GM19372 (cell line): ENCODE measurements at regions not wholly inside any gene's neighbourhood (a gene's known extent, or its start where the extent isn't known, plus 50 kb on each side); places are given as distances from the start of the nearest gene placed in this dataset.
"Not testable (repeated sequence)": the region's sequence is repeated elsewhere in the genome, so short reads cannot be mapped to it uniquely, and the experiment has no call there.

ENCODE experiments used
- ATAC-seq: cut with Tn5 transposase; IDR thresholded peaks from one replicate; pipeline ENCODE4 v1.9.1; 2021; ENCODE audit warnings: mild to moderate bottlenecking, low read depth, moderate library complexity; ENCODE audit not compliant: unreplicated experiment

DNA sequence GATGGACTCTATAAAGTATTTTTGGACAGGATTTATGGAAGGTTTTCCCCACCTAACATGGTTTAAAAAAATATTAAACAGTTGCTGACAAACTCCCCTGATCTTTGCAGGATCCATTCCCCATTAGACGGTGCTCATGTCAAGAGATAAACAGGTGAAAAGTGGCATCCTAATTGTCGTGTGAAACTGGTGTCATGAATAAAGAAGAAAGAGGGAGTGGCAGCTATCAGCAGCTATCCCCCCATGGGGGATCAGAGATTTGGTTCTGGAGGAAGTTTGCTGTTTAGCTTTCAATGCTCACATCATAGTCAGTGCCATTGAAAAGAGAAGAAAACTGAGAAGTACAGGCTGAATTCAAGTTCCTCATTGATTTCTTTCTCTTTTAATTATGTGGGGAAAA is 329.3 kb upstream of the BRINP1 start:
- ATAC-seq: no peak

DNA sequence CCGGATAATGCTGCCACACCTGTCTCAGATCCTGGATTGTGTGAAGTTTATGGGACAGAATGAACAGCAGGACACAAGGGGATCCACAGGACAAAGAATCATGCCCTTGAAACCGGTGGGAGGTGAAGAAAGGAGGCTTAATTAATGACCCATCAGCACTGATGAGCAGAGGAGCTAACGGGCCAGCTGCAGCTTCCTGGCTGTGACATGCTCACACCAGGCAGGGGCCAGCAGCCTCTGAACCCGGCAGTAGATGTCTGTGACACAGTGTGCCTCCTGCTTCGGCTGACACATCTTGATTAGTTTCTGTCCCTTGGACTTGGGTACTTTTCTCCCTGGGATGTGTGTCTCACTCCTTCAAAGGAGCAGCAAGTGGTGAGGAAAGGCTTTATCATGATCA is 328.8 kb upstream of the BRINP1 start:
- ATAC-seq: no peak

DNA sequence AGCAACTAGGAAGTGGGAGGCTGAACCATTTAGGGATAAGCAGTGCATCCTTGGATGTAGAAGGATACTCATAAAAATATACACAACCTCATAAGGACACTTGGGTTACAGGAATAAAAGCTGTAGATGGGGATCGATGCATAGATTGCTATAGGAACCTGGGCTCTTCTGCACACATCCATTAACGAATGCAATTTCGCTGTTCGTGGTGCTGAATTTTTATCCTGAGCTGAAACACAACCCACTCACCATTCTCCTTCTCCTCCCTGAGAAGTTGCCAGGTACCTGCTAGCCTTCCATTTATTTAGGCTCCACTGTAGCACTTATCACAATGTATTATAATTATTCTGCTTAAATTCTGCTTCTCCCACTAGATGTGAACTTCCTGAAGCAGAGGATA is 320.6 kb upstream of the BRINP1 start:
- ATAC-seq: no peak

DNA sequence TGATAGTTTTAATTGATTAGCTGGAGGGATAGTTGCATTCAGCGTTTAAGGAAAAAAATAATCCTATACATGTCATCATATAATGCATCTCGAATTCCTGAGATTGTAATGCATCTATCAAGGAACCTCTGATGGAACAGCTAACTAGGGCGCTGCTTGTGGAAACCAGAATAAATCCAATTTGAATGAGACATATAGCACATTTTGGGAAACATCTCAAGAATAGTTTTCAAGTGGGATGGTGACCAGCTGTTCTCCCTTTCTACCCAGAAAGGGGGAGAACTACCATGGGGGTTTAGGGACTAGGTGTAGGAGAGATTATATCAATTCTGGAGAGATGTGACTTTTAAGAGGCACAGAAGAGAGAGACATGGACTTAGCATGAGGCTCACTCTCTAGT is 319.3 kb upstream of the BRINP1 start:
- no peak for ATAC-seq

DNA sequence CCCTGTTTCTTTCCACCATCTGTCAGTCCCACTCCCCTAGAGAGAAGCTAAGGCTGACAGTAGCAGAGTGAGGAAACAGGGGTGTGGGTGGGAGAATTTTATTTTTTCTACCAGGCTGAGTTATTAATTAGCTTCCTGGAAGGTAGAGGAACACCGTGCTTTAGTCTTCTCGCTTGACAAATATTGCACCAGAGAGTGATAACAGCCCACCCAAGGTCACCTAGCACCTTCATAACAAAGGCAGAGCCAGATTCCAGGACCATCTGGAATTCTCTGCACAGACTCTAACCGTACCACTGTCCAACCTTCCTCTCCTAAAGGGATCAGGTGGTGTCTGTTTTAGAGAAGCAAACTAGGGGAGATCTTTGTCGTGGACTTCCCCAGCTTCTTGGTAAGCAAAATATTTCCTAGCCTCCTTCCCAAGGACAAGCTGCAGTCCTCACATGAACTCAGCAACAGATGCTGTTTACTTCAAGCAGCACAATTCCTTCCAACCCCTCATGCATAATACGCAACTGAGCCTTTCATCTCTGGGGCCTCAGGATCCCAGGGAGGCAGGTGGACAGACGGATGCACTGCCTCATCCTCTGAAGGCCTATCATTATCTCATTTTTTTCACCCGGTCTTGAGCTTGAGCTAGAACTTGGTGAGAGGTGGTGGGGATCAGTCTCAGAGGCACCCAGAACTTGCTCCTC is 308.7 kb upstream of the BRINP1 start:
- ATAC-seq: no peak

DNA sequence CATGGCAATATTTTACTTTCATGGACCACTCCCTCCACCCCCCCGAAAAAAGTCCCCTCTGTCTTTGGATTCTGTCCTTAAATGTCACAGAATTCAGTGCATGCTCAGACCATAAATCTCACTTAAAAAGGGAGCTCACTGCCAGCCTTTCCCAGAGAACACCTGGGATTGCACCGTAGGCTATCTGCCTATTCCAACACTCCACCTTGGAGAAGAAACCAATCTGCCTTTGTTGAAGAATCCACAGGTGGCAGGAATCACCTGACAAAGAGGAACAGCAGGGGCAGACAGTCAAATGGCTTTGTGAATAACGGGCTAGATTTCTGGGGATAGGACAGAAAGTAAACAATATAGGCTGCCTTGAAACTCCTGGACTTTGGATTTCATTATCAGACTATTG is 306.7 kb upstream of the BRINP1 start:
- no peak for ATAC-seq

DNA sequence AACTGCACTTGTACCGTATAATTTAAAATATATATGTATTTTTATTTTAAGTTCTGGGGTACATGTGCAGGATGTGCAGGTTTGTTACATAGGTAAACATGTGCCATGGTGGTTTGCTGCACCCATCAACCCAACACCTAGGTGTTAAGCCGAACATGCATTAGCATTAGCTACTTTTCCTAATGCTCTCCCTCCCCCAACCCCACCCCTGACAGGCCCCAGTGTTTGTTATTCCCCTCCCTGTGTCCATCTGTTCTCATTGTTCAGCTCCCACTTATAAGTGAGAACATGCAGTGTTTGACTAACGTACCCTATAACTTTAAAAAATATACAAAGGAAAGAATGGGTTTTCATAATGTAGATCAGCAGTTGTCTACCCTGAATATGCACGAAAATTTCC is 303.5 kb upstream of the BRINP1 start:
- ATAC-seq: not testable (repeated sequence)

DNA sequence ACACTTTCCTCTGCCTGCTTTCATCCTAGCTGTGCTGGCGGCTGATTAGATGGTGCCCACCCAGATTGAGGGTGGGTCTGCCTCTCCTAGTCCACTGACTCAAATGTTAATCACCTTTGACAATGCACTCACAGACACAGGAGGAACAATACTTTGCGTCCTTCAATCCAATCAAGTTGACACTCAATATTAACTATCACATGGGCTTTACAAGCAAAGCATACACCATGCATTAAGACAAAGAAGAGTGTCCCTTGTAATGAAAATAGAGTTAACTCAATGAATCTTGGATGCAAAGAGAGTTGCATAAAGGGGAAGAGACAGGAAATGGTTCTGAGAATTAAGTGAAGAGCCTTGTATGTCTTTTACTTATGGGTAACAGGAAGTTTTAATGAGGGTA is 298.7 kb upstream of the BRINP1 start:
- no peak for ATAC-seq

DNA sequence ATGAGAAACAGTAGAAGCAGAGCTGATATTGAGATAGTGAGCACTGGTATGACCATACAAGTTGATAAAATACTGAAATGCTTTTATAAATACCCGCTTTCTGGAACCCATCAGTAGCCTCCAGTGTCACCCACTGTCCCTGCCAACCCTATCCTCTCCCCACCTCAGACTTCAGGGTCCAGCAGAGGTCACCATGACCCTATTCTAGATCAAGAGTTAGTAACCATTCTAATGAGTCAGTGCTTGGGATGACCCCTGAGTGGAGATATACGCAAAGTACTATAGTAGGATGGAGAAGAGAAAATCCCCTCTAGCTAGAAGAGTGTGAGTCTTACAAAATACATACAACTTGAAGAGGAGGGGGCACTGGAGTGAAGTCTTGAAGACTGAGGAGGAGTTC is 297.9 kb upstream of the BRINP1 start:
- no peak for ATAC-seq

DNA sequence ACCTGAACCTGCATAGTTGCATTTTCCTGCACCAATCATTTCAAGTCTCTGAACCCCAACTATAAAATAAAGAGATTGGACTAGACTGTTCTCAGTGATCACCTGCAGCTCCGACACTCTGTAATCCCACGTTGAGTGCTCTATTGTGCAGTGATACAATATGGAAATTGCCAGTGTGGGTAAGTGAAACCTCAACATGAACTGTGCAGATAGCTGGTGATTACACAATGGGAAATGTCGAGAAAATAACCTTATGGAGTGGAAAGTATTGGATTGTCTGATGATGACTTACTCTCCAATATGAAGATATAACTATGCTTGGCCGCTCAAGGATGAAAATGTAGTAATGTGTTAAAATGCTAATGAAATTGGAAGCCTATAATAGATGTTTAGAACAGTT is 293.1 kb upstream of the BRINP1 start:
- ATAC-seq: no peak

DNA sequence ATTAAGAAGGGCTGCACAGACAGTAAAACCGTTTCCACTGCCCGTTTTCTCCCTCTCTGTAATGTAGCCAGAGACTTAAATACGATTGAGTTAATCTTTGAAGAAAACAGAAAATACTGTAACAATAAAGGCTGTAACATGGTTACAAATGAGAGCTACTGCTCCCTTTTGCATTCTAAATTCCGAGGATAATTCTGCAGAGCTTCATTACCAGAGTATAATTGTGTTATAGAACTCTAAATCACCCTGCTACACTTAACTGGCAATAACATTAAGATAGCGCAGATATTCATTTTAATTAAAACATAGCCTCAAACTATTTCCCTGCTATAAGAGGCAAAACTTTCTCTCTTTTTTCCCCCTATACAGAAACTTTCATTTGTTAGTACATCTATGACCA is 283.7 kb upstream of the BRINP1 start:
- no peak for ATAC-seq

DNA sequence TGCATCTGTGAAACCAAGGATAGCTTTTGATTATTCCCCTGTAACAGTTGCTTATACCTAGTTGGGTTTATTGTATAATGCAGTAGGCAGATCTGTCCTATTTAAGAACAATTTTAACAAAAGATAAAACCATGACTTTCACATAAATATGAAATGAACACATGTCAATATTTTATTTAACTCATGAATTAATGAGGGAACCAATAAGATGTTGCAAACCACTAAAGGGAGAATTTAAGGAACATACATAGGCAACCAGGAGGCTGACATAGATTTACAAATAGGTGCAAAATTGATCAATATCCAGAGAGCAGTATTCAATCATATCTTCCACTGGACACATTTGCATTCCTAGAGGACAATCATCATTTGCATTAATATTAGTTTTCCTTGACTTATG is 280.0 kb upstream of the BRINP1 start:
- ATAC-seq: no peak

DNA sequence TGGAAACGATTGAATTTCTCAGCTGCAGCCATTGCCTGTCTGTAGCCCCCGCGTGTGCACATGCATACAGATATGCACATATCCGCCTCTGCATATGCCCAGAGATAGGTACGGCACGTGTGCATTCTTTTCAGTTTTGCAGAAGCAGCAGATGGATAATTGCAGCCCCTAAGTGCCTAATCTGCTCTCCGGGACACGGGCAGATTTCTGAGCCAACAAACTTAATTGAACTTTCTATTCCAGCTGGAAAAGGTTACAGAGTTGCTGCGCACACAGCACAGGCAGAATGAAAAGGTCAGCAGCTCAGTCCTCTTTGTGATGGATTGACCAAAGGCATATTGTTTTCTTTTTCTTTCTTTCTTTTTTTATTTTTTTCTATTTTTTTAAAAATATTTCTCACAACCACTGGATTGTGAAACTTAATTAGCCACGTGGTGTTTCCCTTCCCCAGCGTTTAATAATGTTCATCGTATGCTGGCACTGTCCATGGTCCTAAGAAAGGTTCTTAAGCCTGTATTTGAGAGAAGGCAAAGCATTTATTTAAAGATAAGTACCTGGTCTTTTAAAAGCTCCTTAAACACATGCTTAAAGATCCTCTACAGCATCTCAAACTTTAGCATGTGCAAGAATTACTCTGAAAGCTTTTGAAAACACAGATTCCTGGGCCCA is 270.2 kb upstream of the BRINP1 start:
- ATAC-seq: no peak

DNA sequence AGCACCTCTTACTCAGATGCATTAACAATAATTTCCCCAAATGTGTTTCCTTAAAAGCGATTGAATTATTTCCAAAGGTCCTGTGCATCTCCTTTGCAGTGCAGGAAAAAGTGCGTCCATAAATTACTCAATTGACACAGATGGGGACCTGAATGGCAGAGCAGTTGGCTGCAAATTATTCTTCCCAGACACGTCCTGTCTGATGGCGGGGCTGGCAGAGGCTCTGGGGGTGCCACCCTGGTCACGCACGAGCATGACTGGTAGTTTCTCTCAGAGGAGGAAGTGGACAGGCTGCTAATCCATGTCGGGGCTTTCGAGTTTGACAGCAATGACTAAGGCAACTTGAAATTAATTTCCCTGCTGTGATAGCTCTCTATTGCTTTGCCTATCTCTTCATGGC is 264.8 kb upstream of the BRINP1 start:
- ATAC-seq: no peak

DNA sequence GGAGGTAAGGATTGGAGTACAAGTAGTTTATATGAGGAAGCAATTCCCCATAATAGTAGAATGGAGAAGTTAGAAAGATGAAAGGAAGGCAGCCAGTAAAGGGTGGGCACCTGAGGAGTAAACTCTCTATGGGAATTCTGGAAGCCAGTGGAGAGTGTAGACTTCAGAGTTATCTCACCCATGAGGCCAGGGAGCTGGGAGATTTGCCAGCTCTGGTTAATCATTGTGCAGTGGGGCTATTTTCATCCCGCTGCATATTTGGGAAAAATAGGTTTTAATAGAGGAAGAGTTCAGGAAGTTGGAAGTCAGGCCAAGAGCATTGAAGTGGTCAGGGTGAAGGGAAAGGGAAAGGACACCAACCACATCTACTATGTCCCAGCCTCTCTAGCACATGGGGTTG is 242.3 kb upstream of the BRINP1 start:
- ATAC-seq: no peak

DNA sequence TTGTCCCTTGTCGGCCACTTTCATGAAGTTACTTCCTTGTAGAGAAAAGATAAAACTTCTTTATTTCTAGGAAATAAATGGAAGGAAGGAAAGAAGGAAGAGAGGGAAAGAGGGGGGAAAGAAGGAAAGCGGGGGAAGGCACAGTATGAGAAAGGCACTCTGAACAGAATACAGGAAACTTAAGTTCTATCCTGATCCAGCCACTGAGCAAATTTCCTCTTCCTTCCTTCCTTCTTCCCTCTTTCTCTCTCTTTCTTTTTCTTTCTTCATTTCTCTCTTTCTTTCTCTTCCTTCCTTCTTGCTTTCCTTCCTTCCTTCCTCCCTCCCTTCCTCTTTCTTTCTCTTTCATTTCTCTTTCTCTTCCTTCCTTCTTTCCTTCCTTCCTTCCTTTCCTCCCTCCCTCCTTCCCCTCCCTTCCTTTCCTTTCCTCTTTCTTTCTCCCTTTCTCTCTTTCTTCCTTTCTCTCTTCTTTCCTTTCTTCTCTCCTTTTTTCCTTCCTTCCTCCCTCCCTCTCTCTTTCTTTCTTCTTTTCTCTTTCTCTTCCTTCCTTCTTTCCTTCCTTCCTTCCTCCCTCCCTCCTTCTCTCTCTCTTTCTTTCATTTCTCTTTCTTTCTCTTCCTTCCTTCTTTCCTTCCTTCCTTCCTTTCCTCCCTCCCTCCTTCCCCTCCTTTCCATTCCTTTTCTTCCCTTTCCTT is 240.2 kb upstream of the BRINP1 start:
- no peak for ATAC-seq

DNA sequence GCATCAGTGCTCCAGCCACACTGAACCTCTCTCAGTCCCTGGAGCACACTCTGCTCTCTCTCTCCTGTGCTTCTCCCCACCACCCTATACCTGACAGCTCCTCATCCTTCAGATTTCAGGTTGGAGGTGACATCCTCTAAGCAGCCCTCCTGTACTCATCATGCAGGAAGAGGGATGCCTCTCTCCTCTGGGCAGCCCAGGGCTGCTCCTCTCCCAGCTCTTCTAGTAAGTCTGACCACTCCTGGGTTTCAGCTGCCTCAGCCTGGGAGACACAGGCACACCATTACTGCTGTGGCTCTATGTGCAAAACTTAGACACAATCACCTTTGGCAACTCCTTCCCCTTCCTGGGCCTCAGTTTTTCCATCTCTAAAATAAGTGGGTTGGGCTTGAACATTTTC is 232.4 kb upstream of the BRINP1 start:
- ATAC-seq: no peak

DNA sequence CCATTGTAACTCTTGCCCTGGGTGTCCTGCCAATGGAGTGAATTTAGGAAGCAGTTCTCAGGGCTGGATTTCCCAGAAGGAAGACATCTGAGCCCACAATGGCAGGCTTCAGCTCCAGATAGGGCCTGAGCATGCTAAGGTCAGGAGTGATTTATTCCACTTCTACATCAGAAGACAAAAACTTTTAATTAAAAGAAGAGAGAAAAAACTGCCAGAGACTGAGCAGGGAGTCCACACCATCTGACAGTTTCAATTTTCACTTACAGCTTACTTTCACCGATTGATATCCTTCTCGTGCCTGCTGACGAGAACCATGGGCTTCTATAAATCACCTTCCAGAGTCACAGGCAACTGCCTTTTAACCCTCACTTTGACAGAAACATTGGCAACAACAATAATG is 228.3 kb upstream of the BRINP1 start:
- ATAC-seq: no peak

DNA sequence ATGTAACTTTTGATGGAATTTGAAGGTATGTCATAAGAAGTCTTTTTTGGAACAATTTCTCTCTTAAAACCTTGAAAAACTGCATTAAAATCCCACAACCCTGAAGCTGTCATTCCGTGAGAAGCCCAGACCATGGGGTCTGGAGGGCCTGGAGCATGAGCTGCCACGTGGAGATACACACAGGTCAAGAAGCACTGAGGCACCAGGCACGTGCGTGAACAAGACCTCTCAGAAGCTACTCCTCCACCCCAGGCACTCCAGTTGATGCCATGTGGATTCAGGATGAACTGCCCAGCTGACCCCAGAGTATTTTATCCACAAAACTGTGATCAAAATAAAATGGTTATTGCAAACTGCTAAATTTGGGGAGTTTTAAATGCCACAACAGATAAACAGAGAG is 227.5 kb upstream of the BRINP1 start:
- ATAC-seq: no peak

DNA sequence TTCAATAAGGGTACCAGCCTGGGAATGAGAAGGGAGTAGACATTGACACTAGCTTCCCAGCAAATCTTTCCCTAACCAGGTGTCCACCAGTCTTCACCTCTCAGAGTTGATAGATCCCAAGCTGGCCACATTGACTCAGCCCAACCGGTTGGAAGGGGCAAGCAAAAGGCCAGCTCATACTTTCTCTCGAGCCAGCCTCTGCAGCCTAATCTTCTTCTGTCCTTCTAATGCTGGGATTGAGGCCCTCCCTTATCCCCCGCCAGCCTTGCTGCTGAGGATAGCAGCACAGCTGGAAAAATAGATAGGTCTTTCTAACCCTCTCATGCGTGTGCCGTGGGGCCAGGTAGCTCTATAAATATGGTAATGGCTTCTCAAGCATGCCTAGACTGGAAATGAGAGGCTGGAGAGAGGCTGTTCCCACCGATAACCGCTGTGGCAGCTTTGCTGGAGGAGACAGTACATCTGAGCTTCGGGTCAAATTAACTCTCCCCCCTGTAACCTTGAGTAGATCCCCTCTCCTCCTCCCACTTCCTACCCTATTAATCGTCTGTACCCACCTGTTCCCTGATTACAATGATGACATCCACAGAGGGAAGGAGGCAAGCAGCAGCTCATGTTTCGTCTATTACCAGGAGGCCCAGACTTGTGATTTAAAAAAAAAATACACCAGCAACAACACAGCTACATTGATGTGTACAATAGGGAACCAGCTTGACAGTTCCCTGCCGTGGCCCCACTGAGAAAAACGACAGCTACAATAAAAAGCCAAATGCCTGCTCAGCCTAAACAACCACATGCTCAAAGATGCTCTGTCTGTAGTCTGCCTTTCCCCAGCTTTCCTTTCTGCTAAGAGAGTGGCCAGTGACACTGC is 219.9 kb upstream of the BRINP1 start:
- ATAC-seq: no peak

DNA sequence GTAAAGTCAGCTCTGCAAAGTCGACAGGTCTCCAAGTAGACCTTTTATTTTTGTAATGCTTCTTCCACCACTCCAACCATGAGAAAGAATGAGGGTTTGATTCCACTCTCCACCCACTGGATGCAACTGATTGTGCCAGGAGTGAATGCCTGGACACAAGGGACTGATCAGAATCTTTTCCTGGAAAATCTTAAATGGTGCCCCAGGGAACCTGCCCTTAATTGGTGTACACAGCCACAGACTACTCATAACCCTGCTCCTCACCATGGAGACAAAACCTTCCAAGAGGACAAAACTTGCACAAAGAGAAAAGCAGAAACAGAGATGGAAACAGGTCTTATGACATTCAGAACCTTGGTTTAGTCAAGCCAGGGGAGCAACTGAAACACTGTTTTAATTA is 208.6 kb upstream of the BRINP1 start:
- no peak for ATAC-seq
